GM12878 (cell line): ENCODE measurements at regions not wholly inside any gene's neighbourhood (a gene's known extent, or its start where the extent isn't known, plus 50 kb on each side); places are given as distances from the start of the nearest gene placed in this dataset.
"Not testable (repeated sequence)": the region's sequence is repeated elsewhere in the genome, so short reads cannot be mapped to it uniquely, and the experiment has no call there.

Source experiments
- BHLHE40 ChIP-seq, 2 experiments: fragments of 450-650 bp in 1 of 2; IDR thresholded peaks; 2 replicates each; pipeline ENCODE4 v1.6.1; 2011 to 2017; ENCODE audit warnings: low read depth in 2 of 2, borderline replicate concordance in 1 of 2, improper control_type of control experiment in 1 of 2, low read length in 1 of 2, mild to moderate bottlenecking in 1 of 2
- CHD1 ChIP-seq: IDR thresholded peaks from 2 replicates; pipeline ENCODE4 v1.6.1; 2012; ENCODE audit warnings: low read depth, low read length, improper control_type of control experiment
- CHD2 ChIP-seq: IDR thresholded peaks from 2 replicates; pipeline ENCODE4 v1.6.1; 2011; ENCODE audit warnings: low read depth, low read length, improper control_type of control experiment, borderline replicate concordance
- CREB1 ChIP-seq: IDR thresholded peaks from 2 replicates; pipeline ENCODE4 v1.6.1; 2012; ENCODE audit warnings: low read depth, mild to moderate bottlenecking, inconsistent platforms
- CTCF ChIP-seq, 3 experiments: IDR thresholded peaks in 2 of 3; conservative IDR thresholded peaks in 1 of 3; 2 replicates each; pipeline ENCODE4 v1.5.1; 2011; ENCODE audit warnings: low read depth in 3 of 3, low read length in 3 of 3, mild to moderate bottlenecking in 3 of 3, control low read depth in 2 of 3, moderate library complexity in 2 of 3, inconsistent platforms in 1 of 3, mixed read lengths in 1 of 3; ENCODE audit not compliant: control insufficient read depth in 2 of 3, insufficient read depth in 1 of 3; ENCODE audit errors: extremely low read depth in 1 of 3
- EGR1 ChIP-seq, 2 experiments: IDR thresholded peaks; 1 replicate in 1 of 2; 2 replicates in 1 of 2; pipeline ENCODE4 v1.6.1; 2011 to 2012; ENCODE audit warnings: low read depth in 2 of 2, low read length in 2 of 2, borderline replicate concordance in 1 of 2, mild to moderate bottlenecking in 1 of 2, moderate library complexity in 1 of 2
- EZH2 ChIP-seq: IDR thresholded peaks from 2 replicates; pipeline ENCODE4 v1.6.1; 2012; ENCODE audit warnings: low read depth, mild to moderate bottlenecking, control low read depth, inconsistent platforms, low read length, borderline replicate concordance; ENCODE audit not compliant: control insufficient read depth
- MXI1 ChIP-seq: fragments of 150-350 bp; IDR thresholded peaks from 2 replicates; pipeline ENCODE4 v1.6.1; 2011; ENCODE audit warnings: low read depth, mild to moderate bottlenecking, inconsistent platforms, low read length, improper control_type of control experiment
- NKRF ChIP-seq: fragments of 450-650 bp; conservative IDR thresholded peaks from 2 replicates; pipeline ENCODE4 v1.6.1; 2017; ENCODE audit warnings: mild to moderate bottlenecking, moderate library complexity
- POLR2A ChIP-seq: IDR thresholded peaks from 2 replicates; pipeline ENCODE4 v1.6.1; 2011; ENCODE audit warnings: low read depth, mild to moderate bottlenecking, low read length
- RAD21 ChIP-seq: IDR thresholded peaks from 2 replicates; pipeline ENCODE4 v1.6.1; 2011; ENCODE audit warnings: mild to moderate bottlenecking, low read depth, low read length, moderate library complexity; ENCODE audit not compliant: insufficient read depth
- RELA ChIP-seq: fragments of 450-650 bp; IDR thresholded peaks from 2 replicates; pipeline ENCODE4 v1.8.0; 2014; ENCODE audit warnings: borderline replicate concordance; ENCODE audit not compliant: partially characterized antibody
- SP1 ChIP-seq: IDR thresholded peaks from one replicate; pipeline ENCODE4 v1.6.1; 2011; ENCODE audit warnings: low read depth, low read length
- TF ChIP-seq, protein P1 (sequence below): fragments of 150-350 bp; IDR thresholded peaks from 2 replicates; pipeline ENCODE4 v1.6.1; 2014; ENCODE audit warnings: mild to moderate bottlenecking, low read depth, low read length

DNA sequence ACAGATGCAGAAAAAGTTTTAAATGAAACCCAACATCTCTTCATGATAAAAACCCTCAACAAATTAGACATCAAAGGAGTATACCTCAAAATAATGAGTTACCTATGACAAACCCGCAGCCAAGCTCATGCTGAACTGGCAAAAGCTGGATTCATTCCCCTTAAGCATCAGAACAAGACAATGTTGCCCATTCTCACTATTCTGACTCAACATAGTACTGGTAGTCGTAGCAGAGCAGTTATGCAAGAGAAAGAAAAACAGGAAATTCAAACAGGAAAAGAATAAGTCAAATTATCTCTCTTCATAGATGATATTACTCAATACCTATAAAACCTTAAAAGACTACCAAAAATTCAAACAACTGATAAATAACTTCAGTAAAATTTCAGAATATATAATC is 115.0 kb downstream of the LIMS4 start:
- TF ChIP-seq POLR2A; RAD21; MXI1; BHLHE40 (IDR thresholded peaks at IDR 0.05; ENCODE audit: borderline replicate concordance in 1 of 2, low read depth in 2 of 2, low read length in 1 of 2); CTCF (IDR thresholded peaks at IDR 0.05 in 2 of 3, conservative IDR thresholded peaks at IDR 0.05 in 1 of 3; ENCODE audit: control insufficient read depth in 2 of 3, extremely low read depth in 1 of 3, insufficient read depth in 1 of 3, low read depth in 3 of 3, low read length in 3 of 3); NKRF; RELA; EZH2; EGR1 (IDR thresholded peaks at IDR 0.05; ENCODE audit: borderline replicate concordance in 1 of 2, low read depth in 2 of 2, low read length in 2 of 2); SP1; CREB1; CHD1; CHD2: not testable (repeated sequence)
- TF ChIP-seq, protein P1, sequence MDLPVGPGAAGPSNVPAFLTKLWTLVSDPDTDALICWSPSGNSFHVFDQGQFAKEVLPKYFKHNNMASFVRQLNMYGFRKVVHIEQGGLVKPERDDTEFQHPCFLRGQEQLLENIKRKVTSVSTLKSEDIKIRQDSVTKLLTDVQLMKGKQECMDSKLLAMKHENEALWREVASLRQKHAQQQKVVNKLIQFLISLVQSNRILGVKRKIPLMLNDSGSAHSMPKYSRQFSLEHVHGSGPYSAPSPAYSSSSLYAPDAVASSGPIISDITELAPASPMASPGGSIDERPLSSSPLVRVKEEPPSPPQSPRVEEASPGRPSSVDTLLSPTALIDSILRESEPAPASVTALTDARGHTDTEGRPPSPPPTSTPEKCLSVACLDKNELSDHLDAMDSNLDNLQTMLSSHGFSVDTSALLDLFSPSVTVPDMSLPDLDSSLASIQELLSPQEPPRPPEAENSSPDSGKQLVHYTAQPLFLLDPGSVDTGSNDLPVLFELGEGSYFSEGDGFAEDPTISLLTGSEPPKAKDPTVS: not testable (repeated sequence)
